ENCODE measurements at regions not wholly inside any gene's neighbourhood (a gene's known extent, or its start where the extent isn't known, plus 50 kb on each side); places are given as distances from the start of the nearest gene placed in this dataset.

- TF ChIP-seq FOXK2 (IDR thresholded peaks at IDR 0.05) (no peak), BHLHE40 (IDR thresholded peaks at IDR 0.05; ENCODE audit: borderline replicate concordance) (no peak), FOXA1 (IDR thresholded peaks at IDR 0.05) (no peak), SUZ12 (IDR thresholded peaks at IDR 0.05) (no peak), TARDBP (IDR thresholded peaks at IDR 0.05) (no peak), SP1 (IDR thresholded peaks at IDR 0.05) (no peak)
Measured at GRCh38 chr7:47028284-47028683, 553.6 kb downstream of the TNS3 start.

Data from HEK293T (cell line).